ENCODE measurements at regions not wholly inside any gene's neighbourhood (a gene's known extent, or its start where the extent isn't known, plus 50 kb on each side); places are given as distances from the start of the nearest gene placed in this dataset.

GRCh38 chr5:92713826-92714225, 867.2 kb downstream of the NR2F1-AS1 start:
- WGBS (ENCODE audit: insufficient coverage, low coverage, low lambda C conversion rate, missing lambda C conversion rate), result 57% methylated on average over 1 of the region's 1 CpG
- H3K4me1 ChIP-seq, result no peaks in the 10 kb centered on the region
- no peak overlapping the region for H3K4me3 ChIP-seq
- intact Hi-C loops (cut with DNase I), result no loop called here
- H3K9me3 ChIP-seq, result no peaks in the 10 kb centered on the region
- no peak for DNase-seq
- H3K27me3 ChIP-seq, result no peaks in the 10 kb centered on the region
- no peaks in the 10 kb centered on the region for H3K36me3 ChIP-seq
- TF ChIP-seq CTCF (IDR thresholded peaks at IDR 0.05), result no peak
- no peak for TF ChIP-seq POLR2A (IDR thresholded peaks at IDR 0.05)
- ATAC-seq, result peak in 1 of 4 donors; percentile 48
- H3K27ac ChIP-seq, result no peak overlapping the region

GRCh38 chr5:92713335-92713743, 867.7 kb downstream of the NR2F1-AS1 start:
- no peaks in the 10 kb centered on the region for H3K4me1 ChIP-seq
- no peak for TF ChIP-seq POLR2A (IDR thresholded peaks at IDR 0.05)
- intact Hi-C loops (cut with DNase I), result no loop called here
- no peaks in the 10 kb centered on the region for H3K9me3 ChIP-seq
- ATAC-seq (peak in 3 of 4 donors; percentile 38 to 66 (median 45)), DNase-seq (no peak)
- 34% methylated on average over 8 of the region's 8 CpGs for WGBS (ENCODE audit: insufficient coverage, low coverage, low lambda C conversion rate, missing lambda C conversion rate)
- no peak overlapping the region for H3K27ac ChIP-seq
- no peak overlapping the region for H3K4me3 ChIP-seq
- no peaks in the 10 kb centered on the region for H3K27me3 ChIP-seq
- H3K36me3 ChIP-seq, result no peaks in the 10 kb centered on the region

GRCh38 chr5:92711956-92712355, 869.1 kb downstream of the NR2F1-AS1 start:
- no peak for ATAC-seq
- H3K36me3 ChIP-seq, result no peaks in the 10 kb centered on the region
- H3K4me1 ChIP-seq, result no peaks in the 10 kb centered on the region
- no peak overlapping the region for H3K27ac ChIP-seq
- H3K4me3 ChIP-seq, result no peak overlapping the region
- 81% methylated on average over 4 of the region's 4 CpGs for whole genome bisulfite sequencing (ENCODE audit: insufficient coverage, low coverage, low lambda C conversion rate, missing lambda C conversion rate)
- H3K27me3 ChIP-seq, result no peaks in the 10 kb centered on the region
- DNase-seq, result no peak
- no peaks in the 10 kb centered on the region for H3K9me3 ChIP-seq
- TF ChIP-seq CTCF (IDR thresholded peaks at IDR 0.05) (no peak), POLR2A (IDR thresholded peaks at IDR 0.05) (no peak)
- intact Hi-C loops (cut with DNase I), result no loop called here

GRCh38 chr5:92704590-92704989, 876.4 kb downstream of the NR2F1-AS1 start:
- H3K4me3 ChIP-seq, result no peak overlapping the region
- H3K9me3 ChIP-seq, result no peaks in the 10 kb centered on the region
- ATAC-seq (no peak), DNase-seq (no peak)
- no peaks in the 10 kb centered on the region for H3K27me3 ChIP-seq
- H3K4me1 ChIP-seq, result no peaks in the 10 kb centered on the region
- TF ChIP-seq POLR2A (IDR thresholded peaks at IDR 0.05) (no peak), CTCF (IDR thresholded peaks at IDR 0.05) (no peak)
- H3K36me3 ChIP-seq, result no peaks in the 10 kb centered on the region
- no peak overlapping the region for H3K27ac ChIP-seq
- intact Hi-C loops (cut with DNase I), result no loop called here

- TF ChIP-seq CTCF (IDR thresholded peaks at IDR 0.05) (no peak), POLR2A (IDR thresholded peaks at IDR 0.05) (no peak)
- Histone ChIP-seq H3K4me3 (no peak overlapping the region), H3K36me3 (no peaks in the 10 kb centered on the region), H3K4me1 (no peaks in the 10 kb centered on the region), H3K27ac (no peak overlapping the region), H3K9me3 (no peaks in the 10 kb centered on the region), H3K27me3 (no peaks in the 10 kb centered on the region)
- ATAC-seq, result no peak
- 68% methylated on average over 1 of the region's 1 CpG for WGBS (ENCODE audit: insufficient coverage, low coverage, low lambda C conversion rate, missing lambda C conversion rate)
- no peak for DNase-seq
- intact Hi-C loops (cut with DNase I), result no loop called here
These were observed 877.0 kb downstream of the NR2F1-AS1 start for GRCh38 chr5:92703976-92704375.
